SU-DHL-6 (cell line): ENCODE measurements at regions not wholly inside any gene's neighbourhood (a gene's known extent, or its start where the extent isn't known, plus 50 kb on each side); places are given as distances from the start of the nearest gene placed in this dataset.

Experiments used
- EZH2phosphoT487 ChIP-seq: fragments of 200-600 bp; sonication (generic), shearing (Covaris generic); conservative IDR thresholded peaks from 2 replicates; pipeline ENCODE4 v1.6.1; 2018; ENCODE audit warnings: mild to moderate bottlenecking, antibody characterized with exemption, low read length, moderate library complexity, mixed read lengths
- TF ChIP-seq, protein P1 (sequence below): fragments of 200-600 bp; sonication (generic); IDR thresholded peaks from one replicate; pipeline ENCODE4 v1.5.1; 2017; ENCODE audit warnings: antibody characterized with exemption, mild to moderate bottlenecking, low read length, moderate library complexity; ENCODE audit not compliant: insufficient read depth, poor library complexity, severe bottlenecking

DNA sequence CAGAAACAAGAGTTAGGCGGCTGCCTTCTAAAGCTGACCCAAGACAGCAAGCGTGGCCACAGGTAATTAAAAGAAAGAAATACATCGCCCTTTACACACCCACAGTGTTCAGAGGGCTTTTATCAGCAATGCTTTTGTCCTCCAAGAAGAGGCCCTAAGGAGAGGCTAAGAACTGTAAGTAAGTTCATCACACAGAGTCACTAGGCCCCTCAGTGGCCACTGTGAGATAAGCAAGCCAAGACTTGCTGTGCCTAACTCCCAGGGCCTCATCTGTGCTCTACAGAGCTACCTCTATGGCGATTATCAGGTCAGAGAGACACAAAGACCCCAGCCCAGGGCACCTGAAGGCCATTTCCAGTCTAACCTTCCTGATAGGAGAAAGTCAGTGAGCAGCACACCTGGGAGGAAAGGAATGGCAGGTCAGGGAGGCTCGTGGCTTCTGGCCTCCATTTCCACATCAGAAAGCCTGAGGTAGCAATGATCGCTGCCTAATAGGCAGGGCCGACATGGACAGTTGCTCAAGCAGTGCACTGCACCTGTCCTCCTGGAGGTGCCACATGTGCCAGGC, 545.2 kb upstream of the CDH11 start:
- TF ChIP-seq, protein P1, sequence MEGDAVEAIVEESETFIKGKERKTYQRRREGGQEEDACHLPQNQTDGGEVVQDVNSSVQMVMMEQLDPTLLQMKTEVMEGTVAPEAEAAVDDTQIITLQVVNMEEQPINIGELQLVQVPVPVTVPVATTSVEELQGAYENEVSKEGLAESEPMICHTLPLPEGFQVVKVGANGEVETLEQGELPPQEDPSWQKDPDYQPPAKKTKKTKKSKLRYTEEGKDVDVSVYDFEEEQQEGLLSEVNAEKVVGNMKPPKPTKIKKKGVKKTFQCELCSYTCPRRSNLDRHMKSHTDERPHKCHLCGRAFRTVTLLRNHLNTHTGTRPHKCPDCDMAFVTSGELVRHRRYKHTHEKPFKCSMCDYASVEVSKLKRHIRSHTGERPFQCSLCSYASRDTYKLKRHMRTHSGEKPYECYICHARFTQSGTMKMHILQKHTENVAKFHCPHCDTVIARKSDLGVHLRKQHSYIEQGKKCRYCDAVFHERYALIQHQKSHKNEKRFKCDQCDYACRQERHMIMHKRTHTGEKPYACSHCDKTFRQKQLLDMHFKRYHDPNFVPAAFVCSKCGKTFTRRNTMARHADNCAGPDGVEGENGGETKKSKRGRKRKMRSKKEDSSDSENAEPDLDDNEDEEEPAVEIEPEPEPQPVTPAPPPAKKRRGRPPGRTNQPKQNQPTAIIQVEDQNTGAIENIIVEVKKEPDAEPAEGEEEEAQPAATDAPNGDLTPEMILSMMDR: no peak
- no peak for TF ChIP-seq EZH2phosphoT487
